GM12872 (cell line): ENCODE measurements at regions not wholly inside any gene's neighbourhood (a gene's known extent, or its start where the extent isn't known, plus 50 kb on each side); places are given as distances from the start of the nearest gene placed in this dataset.

Source experiments
- CTCF ChIP-seq: IDR thresholded peaks from 3 replicates; pipeline ENCODE4 v1.5.1; 2011; ENCODE audit warnings: low read depth, mild to moderate bottlenecking, low read length, moderate library complexity; ENCODE audit not compliant: insufficient read depth

DNA sequence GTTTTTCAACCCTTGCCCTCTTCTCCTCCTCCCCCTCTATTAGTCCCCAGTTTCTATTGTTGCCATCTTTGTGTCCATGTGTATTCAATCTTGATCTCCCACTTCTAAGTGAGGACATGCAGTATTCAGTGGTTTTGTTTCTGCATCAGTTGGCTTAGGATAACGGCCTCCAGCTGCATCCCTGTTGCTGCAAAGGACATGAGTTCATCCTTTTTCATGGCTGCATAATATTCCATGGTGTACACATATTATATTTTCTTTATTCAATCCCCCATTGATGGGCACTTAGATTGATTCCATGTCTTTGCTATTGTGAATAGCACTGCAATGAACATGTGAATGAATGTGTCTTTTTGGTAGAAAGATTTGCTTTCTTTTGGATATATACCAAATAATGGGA, 190.4 kb upstream of the LYZL1 start:
- TF ChIP-seq CTCF: no peak

- no peak for TF ChIP-seq CTCF
Measured at GRCh38 chr10:29099001-29099400, 189.9 kb upstream of the LYZL1 start.

GRCh38 chr10:29099415-29099814, 189.5 kb upstream of the LYZL1 start:
- no peak for TF ChIP-seq CTCF

- TF ChIP-seq CTCF: no peak
Measured at GRCh38 chr10:29100505-29100904, 188.4 kb upstream of the LYZL1 start.

DNA sequence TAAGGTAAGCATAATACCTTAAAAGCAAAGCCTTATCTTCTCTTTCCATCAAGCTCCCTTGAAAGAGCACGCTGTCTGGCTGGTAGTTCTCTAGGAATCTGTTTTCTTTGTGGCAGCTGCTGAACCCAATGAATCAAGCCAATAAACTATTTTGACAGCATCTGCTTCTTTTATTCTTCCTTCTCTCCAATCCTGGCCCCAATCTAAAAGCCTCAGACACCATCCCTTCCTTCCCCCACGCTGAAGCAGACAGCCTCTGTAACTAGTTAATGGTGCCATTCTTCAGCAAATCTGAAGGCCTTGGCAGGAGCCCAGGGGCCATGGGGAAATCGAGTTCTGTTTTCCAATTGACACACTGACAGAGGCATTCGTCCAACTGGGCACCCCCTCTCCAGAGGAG, 186.6 kb upstream of the LYZL1 start:
- no peak for TF ChIP-seq CTCF

GRCh38 chr10:29102636-29103035, 186.2 kb upstream of the LYZL1 start:
- TF ChIP-seq CTCF: no peak

GRCh38 chr10:29104661-29105399, 184.0 kb upstream of the LYZL1 start:
- no peak for TF ChIP-seq CTCF
